Vagina (tissue), 2 donors: ENCODE measurements at regions not wholly inside any gene's neighbourhood (a gene's known extent, or its start where the extent isn't known, plus 50 kb on each side); places are given as distances from the start of the nearest gene placed in this dataset.

ENCODE experiments used
- POLR2A ChIP-seq, 2 donors: fragments of 450-650 bp; IDR thresholded peaks; one replicate each; pipeline ENCODE4 v1.6.1; 2017; ENCODE audit warnings: antibody characterized with exemption in 2 of 2, mild to moderate bottlenecking in 2 of 2, moderate library complexity in 2 of 2
- TF ChIP-seq, protein P1 (sequence below), 3 experiments: fragments of 450-650 bp in 2 of 3; fragments of 200-600 bp in 1 of 3; sonication (generic) in 1 of 3; IDR thresholded peaks; one replicate each; pipeline ENCODE4 v1.5.1; 2017 to 2019; ENCODE audit warnings: antibody characterized with exemption in 3 of 3, mild to moderate bottlenecking in 2 of 3, moderate library complexity in 2 of 3

DNA sequence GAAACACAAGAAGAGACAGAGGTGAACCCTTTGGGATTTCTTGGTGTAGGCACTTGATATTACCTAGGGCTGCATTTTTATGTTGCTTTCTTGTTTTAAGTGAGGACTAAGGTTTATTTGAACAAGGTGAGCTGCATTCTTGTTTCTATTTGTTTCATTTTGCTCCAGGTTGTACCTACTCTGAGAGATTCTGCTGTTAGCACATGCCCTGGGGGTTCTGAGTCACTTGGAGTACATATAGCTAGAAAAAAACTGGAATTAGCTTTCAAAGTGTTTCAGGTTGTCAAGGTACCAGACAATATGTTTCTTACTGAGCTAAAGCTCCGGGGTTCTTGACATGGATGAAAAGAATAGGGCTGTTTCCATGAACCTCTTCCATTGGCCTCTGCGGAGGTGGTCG lies 299.4 kb downstream of the ICE1 start:
- TF ChIP-seq, protein P1, sequence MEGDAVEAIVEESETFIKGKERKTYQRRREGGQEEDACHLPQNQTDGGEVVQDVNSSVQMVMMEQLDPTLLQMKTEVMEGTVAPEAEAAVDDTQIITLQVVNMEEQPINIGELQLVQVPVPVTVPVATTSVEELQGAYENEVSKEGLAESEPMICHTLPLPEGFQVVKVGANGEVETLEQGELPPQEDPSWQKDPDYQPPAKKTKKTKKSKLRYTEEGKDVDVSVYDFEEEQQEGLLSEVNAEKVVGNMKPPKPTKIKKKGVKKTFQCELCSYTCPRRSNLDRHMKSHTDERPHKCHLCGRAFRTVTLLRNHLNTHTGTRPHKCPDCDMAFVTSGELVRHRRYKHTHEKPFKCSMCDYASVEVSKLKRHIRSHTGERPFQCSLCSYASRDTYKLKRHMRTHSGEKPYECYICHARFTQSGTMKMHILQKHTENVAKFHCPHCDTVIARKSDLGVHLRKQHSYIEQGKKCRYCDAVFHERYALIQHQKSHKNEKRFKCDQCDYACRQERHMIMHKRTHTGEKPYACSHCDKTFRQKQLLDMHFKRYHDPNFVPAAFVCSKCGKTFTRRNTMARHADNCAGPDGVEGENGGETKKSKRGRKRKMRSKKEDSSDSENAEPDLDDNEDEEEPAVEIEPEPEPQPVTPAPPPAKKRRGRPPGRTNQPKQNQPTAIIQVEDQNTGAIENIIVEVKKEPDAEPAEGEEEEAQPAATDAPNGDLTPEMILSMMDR (IDR thresholded peaks at IDR 0.05) = no peak
- TF ChIP-seq POLR2A (IDR thresholded peaks at IDR 0.05) = no peak
